HG03378 (cell line): ENCODE measurements at regions not wholly inside any gene's neighbourhood (a gene's known extent, or its start where the extent isn't known, plus 50 kb on each side); places are given as distances from the start of the nearest gene placed in this dataset.
A peak's percentile ranks its signal among the peaks of the same experiment; 100 is the strongest.
"Not testable (repeated sequence)": the region's sequence is repeated elsewhere in the genome, so short reads cannot be mapped to it uniquely, and the experiment has no call there.

Experiments
- ATAC-seq: cut with Tn5 transposase; IDR thresholded peaks from one replicate; pipeline ENCODE4 v1.9.1; 2021; ENCODE audit warnings: mild to moderate bottlenecking, moderate library complexity; ENCODE audit not compliant: unreplicated experiment

DNA sequence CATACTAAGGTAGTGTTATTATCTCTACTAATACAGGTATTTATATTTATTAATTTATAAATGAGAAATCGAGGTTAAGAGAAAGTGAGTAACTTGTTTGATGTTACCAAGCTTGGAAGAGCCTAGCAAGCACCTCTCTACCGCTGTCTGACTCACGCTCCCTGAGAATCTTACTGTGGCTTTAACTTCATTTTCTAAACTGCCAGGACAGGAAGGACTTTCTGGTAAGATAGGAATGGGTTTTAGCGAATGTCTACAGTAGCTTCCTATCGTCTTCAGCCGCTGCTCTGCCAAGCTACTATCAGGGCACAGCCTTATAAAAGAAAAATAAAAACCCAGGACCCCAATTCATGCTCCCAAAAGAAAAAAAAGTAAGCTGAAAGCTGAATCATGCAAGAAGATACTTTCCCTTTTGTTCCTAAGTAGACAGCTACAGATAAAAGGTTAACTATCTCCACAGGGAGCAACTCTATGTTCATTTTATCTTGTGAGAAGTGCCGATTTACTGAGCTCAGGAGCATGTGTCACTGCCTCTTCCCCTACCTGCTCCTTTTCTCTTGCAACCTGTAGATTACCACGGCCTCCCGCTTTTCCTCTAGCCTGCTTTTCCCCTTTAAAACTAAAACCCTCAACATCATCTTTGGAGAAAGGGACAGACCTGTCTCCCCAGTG lies 60.2 kb downstream of the THNSL1 start:
- no peak for ATAC-seq

DNA sequence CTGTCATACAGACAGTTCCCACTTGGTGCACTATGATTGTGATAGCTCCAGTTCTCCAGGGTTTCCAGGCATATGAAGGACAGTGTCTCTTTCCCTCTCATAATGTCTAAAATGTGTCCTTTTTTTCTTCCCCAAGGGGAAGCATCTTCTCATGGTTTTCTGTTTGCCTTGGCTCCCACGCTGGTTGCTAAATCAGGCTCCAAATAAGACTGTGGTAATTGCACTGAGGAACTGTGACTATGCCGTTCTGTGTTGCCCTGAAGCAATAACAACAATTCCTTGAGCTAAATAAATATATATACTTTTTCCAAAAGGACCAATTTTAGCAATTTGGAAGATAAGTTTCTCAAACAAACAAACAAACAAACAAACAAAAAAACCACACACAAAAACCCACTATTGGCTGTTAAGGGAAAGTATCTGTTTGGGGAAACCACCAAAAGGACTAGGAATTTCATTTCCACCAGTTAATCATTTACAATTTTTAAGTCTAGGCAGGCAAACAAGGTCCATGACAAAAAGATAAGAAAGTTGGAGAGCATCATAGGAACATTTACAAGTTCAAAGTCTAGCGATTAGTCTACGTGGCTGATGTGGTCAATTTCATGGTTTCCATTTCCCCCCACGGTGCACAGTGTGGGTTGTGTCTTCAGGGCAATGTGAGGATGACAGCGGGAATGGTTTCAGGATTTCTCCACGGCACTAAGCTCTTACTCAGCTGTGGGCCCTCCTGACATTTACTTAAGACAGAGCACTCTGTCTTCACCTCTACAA lies 62.4 kb downstream of the THNSL1 start:
- ATAC-seq = no peak

DNA sequence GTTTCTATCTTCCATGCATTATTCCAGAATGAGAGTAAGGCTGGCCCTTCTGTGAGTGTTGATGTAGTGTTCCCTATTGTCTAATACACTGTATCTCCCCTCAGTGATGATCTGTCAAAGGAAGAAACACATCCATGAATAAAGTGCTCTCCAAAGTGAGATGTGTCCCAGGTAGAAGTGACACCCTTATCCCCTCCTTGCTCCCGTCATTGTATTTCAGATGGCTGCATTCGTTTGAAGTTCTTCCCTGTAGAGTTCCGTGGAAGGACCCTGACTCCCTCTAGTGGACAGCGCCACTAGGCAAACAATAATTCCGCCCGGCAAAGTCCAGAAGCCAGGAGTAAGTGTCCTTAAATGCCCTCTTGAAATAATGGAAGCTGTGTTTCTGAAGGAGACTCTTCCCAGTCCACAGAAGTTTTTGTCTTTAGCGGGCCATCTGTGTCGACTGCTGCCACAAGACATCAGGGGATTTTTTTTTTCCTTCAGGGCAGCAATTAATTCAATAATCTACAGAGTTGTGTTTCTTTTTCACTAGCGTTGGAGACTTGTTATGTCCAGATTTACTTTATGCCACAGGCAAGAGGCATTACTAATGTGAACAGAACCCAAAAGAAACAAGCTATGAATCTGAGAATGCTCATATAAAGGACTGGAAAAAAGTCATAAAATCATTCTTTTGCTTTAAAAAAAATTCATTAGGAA lies 64.6 kb downstream of the THNSL1 start:
- ATAC-seq = peak; percentile 83

DNA sequence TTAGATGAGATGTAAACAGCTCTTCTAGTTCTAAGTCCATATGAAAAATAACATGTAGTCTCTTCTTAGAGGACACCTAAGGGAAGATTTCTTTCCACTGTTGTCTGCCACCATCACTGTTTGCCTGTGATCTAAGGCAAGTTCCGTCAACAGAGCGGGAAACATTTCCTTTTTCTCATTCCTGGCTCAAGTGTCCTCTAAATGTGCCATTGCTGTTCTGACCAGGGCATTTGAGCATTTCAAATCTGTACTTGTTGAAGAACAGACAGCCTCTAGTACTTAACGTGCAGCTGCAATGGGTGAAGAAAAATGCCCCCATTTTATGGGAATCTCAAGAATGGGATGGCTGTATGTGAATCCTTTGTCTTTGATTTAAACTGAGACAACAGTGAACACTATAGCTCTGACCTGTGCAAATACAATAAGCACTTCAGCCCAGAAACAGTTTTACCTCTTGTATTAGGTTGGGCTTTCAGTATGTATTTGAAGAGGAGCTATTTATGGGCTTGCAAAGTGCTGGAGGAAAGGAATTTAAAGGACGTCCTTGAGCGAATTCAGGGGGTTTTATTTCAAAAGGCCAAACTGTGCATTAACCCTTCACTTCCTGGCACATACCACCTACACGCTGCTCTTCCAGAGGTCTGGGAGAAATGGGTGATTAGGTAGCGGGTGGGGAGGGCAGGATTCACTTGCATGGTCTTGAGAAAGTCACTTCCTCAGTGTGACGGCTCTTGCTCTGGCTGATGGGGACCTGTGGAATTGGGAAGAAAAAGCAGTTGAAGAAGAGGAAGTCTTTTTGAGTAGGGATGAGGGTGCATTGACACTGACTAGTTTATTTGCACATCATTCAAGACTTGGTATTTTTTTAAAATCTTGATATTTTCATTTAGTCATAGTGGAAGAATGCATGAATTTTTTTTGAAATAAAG lies 66.1 kb downstream of the THNSL1 start:
- no peak for ATAC-seq

DNA sequence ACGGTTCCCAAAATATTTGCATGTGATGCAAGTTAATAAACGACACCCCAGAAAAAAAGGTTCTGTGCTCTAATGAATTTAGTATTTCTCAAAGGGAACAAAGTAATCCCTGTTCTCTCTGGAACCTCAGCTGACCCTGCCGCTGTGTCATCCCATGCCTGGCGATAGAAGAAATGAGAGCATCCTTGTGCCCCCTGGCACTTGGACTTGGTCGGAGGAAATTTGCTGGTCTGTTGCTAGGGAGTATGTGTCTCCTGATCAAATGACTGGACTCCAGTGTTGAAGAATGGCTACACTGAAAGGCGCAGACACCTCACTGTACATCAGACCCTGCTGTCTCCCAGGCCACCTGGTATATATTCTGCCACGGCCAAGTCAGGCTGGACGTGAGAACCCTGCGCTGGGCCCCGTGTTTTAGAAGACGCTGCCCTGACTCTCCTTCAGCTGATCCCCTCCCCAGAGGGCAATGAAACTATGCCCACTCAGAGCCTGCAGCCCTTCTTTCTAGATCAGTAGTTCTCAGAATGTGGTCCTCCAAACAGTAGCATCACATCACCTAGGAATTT lies 67.2 kb downstream of the THNSL1 start:
- ATAC-seq = no peak

DNA sequence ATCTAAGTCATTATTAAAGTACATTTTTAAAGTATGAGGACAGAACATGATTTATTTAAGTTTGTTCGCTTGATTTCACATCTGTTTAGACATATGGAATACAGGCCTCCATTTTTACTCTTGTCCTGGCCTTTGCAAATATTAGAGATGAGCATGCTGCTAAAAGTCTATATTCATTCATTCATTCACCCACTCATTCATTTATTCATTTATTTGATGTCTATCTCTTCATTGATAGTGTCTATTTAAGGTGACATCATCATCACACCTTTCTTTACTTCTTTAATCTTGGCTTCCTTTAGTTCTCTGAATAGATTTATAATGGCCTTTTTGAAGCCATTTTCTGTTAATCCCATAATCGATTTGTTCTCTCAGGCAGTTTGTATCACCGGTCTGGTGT lies 68.0 kb downstream of the THNSL1 start:
- no peak for ATAC-seq

DNA sequence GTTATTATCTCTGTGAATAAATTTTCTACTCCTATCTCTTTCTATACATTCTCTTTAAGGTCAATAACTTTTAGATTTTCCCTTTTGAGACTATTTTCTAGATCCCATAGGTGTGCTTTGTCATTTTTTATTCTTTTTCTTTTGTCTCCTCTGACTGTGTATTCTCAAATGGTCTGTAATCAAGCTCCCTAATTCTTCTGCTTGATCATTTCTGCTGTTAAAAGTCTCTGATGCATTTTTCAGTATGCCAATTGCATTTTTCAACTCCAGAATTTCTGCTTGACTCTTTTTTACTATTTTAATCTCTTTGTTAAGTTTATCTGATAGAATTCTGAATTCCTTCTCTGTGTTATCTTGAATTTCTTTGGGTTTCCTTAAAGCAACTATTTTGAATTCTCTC lies 78.2 kb downstream of the THNSL1 start:
- no peak for ATAC-seq

DNA sequence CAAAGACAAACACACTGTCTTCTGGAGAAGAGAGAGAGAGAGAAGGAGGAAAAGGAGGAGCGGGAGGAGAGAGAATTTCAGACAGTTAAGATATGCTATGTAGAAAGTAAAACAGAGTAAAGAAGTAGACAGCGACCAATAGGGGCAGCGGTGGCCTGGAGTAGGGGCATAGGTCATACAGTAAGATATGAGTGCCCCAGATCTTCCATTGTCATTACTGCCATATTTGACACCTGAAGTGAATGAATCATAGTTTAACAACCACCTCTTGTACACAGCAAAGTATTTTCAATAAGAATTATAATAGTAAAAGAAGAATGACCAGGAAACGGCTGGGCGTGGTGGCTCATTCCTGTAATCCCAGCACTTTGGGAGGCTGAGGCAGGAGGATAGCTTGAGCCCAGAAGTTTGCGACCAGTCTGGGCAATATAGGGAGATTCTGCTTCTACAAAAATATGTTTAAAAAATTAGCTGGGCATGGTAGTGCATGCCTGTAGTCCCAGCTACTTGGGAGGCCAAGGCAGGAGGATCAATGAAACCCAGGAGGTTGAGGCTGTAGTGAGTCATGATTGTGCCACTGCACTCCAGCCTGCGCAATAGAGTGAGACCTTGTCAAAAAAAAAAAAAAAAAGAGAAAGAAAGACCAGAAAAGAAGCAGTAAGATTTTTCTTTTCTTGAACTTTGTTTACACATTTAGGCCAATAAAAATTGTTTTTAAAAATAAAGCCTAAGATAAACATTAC lies 77.0 kb upstream of the GPR158 start:
- no peak for ATAC-seq

DNA sequence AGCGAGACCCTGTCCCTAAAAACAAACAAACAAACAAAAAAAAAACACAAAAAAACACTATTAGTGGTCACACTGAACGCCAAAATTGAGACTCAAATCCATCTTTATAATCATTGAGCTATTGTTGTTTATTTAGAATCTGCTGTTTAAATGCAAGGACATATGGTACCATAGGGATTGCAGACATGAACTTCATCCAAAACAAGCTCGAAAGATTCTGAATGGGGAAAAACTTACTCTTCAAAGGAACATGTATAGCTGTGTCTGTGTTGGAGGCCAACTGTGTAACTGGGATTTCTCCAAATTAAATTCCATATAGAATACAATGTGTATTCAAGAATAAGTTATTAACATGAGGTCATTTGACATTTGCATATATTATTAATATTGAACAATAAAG lies 74.7 kb upstream of the GPR158 start:
- no peak for ATAC-seq

DNA sequence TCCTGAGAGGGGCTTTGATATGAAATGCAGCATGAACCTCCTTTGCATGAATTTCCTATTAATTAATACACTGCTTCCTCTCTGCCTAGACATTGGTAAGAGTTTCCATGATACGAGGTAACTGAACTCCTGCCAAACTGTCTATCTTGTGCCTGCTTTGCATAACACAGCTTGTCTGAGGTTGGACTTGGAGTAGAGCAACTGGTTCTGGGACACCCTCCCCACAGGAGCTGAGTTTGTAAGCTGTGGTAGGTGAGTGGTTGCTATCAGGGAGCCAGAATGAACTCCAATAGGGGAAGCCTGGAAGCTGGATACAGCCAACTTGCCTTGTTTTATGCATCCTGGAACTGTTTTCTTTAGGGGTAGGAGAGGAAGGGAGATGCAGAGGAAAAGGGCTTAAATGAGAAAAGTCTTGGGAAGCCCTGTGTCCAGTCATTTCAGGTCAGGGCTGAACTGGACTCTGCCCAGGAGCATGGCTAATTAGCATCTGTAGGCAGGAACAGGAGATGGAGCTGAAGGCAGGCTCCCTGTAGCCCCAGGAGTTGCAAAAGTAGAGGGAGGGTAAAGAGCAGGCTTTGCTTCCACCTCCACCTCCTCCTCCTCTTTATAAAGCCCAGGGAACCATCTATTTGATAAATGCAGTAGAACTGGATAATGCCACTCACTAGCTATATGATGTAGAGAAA lies 73.2 kb upstream of the GPR158 start:
- no peak for ATAC-seq

DNA sequence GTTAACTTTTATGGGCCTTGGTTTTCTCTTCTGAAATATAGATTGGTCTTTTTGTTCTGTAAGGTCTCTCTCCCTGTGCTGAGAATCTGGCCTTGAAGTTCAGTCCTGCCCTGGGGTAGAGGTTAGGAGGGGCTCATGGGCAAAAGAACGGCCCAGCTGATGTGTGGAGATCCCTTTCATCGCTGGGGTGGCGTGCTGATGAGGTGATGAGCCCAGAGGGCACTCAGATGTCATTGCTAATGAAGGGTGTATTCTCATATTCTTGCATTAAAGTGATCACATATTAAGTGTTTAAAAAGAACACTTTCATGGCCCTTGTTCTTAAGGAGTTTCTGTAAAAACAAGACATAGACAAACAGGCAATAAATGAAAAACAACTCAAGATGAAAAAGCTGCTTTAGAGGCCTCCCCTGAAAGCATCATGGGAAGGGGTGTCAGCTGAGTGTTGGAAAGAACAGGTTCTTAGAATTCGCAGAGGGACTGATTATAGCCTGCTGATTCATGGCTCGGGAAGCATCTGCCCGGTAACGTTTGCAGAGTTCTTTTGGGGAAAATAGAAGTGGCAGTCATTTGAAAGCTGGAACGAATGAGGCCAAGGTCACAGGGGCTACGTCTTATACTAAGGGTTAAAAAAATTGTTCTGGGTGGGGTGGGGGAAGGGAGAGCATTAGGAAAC lies 72.5 kb upstream of the GPR158 start:
- no peak for ATAC-seq

DNA sequence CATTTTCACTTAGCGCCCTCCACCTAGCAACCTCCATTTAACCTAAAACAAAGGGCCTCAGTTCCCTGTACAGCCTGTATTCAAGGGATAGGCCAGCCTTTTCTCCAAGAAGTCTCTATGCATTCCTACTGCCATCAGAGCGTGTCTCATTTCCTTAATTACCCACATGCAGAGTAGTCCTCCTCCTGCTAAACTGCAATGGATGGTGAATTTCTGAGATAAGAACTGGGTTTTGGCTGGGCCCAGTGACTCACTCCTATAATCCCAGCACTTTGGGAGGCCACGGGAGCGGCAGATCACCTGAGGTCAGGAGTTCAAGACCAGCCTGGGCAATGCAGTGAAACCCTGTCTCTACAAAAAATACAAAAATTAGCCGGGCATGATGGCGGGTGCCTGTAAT lies 71.1 kb upstream of the GPR158 start:
- no peak for ATAC-seq

DNA sequence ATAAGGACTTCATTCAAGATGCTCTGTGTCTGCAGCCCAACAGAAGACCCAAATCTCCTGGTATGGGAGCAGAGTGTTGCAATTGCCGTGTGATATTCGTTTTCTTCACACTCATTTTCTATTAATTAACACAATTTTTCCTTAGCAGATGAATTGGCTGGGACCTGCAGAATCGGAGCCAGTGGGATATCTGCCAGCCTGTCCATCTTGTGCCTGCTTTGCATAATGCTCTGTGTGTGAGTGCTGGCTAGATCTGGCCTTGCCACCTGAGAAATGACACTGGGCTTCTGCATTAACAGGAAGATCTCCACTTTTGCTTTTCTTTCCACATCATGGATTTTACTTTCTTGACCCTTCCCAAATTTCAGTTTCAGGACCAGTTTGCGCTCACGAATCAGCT lies 70.4 kb upstream of the GPR158 start:
- no peak for ATAC-seq

DNA sequence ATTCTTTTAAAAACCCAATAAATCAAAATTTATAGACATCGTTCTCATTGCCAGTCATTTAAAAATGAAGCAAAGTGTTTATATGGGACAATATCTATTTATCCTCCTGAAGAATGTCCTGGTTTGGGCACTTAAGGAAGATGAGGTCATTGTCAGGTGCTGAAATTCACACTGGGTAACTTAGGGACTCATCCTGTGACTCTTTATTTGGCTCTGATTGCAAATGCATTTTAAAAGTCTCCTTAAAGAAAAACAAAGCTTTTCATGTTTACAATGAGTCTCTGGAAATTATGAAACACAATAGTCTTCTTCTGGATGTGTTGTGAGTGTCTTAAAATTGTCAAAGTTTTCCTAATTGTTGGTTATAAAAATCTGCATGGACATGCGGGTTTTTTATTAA lies 69.5 kb upstream of the GPR158 start:
- no peak for ATAC-seq

DNA sequence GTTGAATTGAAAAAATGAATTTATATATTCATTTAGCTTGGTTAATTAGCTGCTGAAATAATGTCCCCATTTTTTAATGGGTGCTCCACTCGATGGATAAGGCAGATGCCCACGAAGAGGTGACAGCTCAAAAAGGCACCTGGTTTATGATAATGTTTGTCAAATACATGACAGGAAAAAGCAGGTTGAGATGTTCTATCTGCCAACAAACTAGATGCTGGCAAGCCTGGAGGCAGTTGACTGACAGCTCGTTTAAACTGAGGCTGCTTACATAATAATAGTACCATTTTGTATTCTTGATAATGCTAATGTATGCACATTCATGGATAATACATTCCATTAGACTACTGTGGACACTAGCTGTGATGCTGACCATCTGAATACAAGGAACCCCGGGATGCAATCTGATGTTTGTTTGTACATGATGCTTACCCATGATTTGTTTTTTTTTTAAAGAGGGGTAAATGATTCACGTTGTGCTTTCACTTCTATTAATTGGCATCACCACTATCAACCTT lies 69.0 kb upstream of the GPR158 start:
- no peak for ATAC-seq

DNA sequence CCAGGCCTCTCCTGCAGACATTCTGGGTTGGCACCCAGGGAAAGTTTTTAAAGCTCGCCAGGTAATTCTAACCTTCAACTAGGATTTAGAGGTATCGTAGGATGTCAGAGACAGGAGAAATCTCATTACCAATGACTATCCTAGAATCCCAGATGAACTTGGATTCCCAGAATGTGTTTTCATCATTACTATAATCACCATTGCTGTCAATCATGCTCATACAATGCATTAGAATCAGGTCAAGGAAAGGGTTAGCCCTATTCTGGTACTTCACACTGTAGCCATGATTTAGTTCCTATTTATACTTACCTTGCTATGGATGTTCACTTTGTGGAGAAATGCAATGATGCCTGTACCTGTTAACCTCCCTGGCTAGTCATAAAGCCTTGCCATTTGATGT lies 67.0 kb upstream of the GPR158 start:
- ATAC-seq = no peak

DNA sequence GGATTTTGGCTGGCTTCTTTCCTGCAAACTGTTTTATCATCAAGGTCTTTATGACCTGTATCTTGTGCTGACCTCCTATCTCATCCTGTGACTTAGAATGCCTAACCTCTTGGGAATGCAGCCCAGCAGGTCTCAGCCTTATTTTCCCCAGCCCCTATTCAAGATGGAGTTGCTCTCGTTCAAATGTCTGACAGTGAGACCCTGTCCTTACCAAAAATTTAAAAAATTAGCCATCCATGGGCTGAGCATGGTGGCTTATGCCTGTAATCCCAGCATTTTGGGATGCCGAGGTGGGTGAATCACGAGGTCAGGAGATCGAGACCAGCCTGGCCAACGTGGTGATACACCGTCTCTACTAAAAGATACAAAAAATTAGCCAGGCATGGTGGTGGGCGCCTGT lies 64.9 kb upstream of the GPR158 start:
- ATAC-seq = not testable (repeated sequence)

DNA sequence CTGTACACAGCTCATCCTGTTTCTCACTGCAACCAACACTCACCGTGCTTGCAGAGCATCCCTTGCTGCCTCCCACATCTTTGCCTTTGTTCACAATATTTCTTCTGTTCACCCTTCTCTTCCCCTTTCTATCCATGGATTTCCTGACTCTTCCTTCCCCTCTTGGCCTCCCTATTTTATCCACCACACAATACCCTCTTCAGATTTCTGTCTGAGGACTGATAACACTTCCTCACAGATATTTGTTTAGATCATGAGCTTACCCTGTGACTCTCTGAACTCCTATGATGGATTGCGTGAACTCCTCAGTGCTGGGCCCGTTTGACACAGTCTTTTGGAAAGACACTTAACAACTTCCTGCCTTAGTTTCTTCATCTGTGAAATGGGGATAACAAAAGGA lies 62.8 kb upstream of the GPR158 start:
- ATAC-seq = no peak
